ENCODE measurements at regions not wholly inside any gene's neighbourhood (a gene's known extent, or its start where the extent isn't known, plus 50 kb on each side); places are given as distances from the start of the nearest gene placed in this dataset.

GRCh38 chr1:93777255-93777654 is 95.6 kb upstream of the BCAR3 start:
- 82 to 93% (median 88%) methylated on average over 2 of the region's 2 CpGs for WGBS, 5 donors
- intact Hi-C loops (cut with DNase I; ENCODE audit: low total_unique reads) = no loop called here

DNA sequence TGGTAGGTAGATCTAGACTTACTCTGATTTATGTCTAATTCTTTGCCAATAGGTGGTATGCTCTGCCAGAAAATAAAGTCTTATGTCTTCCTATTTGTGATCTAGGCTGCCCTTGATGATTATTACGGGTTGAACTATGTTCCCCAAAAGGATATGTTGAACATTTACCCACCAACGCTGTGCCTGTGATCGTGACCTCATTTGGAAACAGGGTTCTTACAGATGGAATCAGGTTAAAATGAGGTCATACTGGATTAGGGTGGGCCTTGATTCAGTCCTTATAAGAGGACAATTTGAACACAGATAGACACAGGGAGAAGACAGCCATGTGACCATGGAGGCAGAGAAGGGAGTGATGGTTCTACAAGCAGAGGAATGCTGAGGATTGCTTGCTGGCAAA is 95.1 kb upstream of the BCAR3 start:
- no peak overlapping the region for H3K27ac ChIP-seq
- H3K27me3 ChIP-seq = no peaks in the 10 kb centered on the region
- no peaks in the 10 kb centered on the region for H3K4me1 ChIP-seq
- no peaks in the 10 kb centered on the region for H3K9me3 ChIP-seq
- DNase-seq = no peak
- WGBS, 5 donors = 80 to 90% (median 85%) methylated on average over 3 of the region's 3 CpGs
- TF ChIP-seq POLR2A (IDR thresholded peaks at IDR 0.05) = no peak
- no peak for TF ChIP-seq CTCF (IDR thresholded peaks at IDR 0.05)
- TF ChIP-seq EP300 (IDR thresholded peaks at IDR 0.05) = no peak
- TF ChIP-seq POLR2AphosphoS5 (IDR thresholded peaks at IDR 0.05) = no peak
- intact Hi-C loops (cut with DNase I; ENCODE audit: low total_unique reads) = no loop called here
- no peaks in the 10 kb centered on the region for H3K36me3 ChIP-seq
- H3K4me3 ChIP-seq = no peak overlapping the region

More at GRCh38 chr1:93777255-93777654, 95.6 kb upstream of the BCAR3 start:
- no peaks in the 10 kb centered on the region for H3K27me3 ChIP-seq
- H3K4me1 ChIP-seq = no peaks in the 10 kb centered on the region
- no peak overlapping the region for H3K27ac ChIP-seq
- no peaks in the 10 kb centered on the region for H3K9me3 ChIP-seq
- DNase-seq = no peak
- H3K4me3 ChIP-seq = no peak overlapping the region
- H3K36me3 ChIP-seq = no peaks in the 10 kb centered on the region
- TF ChIP-seq EP300 (IDR thresholded peaks at IDR 0.05) = no peak
- TF ChIP-seq CTCF (IDR thresholded peaks at IDR 0.05) = no peak
- TF ChIP-seq POLR2A (IDR thresholded peaks at IDR 0.05) = no peak
- no peak for TF ChIP-seq POLR2AphosphoS5 (IDR thresholded peaks at IDR 0.05)

DNA sequence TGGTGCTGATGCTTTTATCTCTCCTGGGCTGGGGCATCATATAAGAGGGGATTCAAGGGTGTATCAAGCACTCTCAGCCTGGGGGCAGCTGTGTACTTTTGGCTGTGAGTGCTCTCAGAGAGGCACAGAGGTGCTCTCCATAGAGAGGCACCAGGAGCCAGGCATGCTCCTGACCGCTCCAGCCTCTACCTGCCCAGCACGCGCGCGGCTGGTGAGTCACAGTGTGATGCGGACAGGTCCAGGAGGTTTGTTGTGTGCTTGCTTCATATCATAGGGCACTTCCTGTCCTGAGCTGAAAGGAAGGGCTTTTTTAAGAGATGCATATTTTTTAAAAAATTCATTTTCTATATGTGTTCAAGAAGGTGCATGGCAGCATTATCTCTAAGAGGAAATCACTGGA is 93.6 kb upstream of the BCAR3 start:
- Histone ChIP-seq H3K27me3 (no peaks in the 10 kb centered on the region), H3K4me3 (no peak overlapping the region), H3K4me1 (no peaks in the 10 kb centered on the region), H3K27ac (no peak overlapping the region), H3K36me3 (no peaks in the 10 kb centered on the region), H3K9me3 (no peaks in the 10 kb centered on the region)
- TF ChIP-seq EP300 (IDR thresholded peaks at IDR 0.05) (no peak), CTCF (IDR thresholded peaks at IDR 0.05) (no peak), POLR2AphosphoS5 (IDR thresholded peaks at IDR 0.05) (no peak), POLR2A (IDR thresholded peaks at IDR 0.05) (no peak)
- intact Hi-C loops (cut with DNase I; ENCODE audit: low total_unique reads) = no loop called here
- DNase-seq = no peak
- WGBS, 5 donors = 80 to 95% (median 84%) methylated on average over 6 of the region's 6 CpGs

DNA sequence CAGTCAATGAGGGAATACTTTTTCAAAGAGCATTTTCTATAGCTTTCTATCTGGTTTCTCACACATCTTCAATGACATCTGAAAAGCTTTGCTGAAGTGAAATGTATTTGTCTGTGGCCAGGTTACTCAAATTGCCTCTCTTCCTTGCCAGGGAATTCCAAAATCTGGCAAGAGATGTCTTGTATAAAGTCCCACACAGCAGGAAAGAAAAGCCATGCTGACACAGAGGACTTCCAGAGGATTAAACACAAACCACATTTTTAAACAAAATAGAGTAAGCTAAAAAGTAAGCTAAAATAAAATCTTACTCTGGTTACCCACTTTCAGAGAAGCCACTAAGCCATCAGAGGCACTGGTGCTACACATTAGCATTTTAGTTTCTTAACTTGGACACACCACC is 93.1 kb upstream of the BCAR3 start:
- H3K36me3 ChIP-seq = no peaks in the 10 kb centered on the region
- no peaks in the 10 kb centered on the region for H3K27me3 ChIP-seq
- peaks cover 0 to 2% (median 0%) of the 10 kb centered on the region in 4 donors for H3K4me1 ChIP-seq
- intact Hi-C loops (cut with DNase I; ENCODE audit: low total_unique reads) = no loop called here
- no peak for TF ChIP-seq EP300 (IDR thresholded peaks at IDR 0.05)
- no peak for TF ChIP-seq POLR2AphosphoS5 (IDR thresholded peaks at IDR 0.05)
- TF ChIP-seq POLR2A (IDR thresholded peaks at IDR 0.05) = no peak
- no peak for TF ChIP-seq CTCF (IDR thresholded peaks at IDR 0.05)
- no peaks in the 10 kb centered on the region for H3K9me3 ChIP-seq
- no peak for DNase-seq
- no peak overlapping the region for H3K27ac ChIP-seq
- H3K4me3 ChIP-seq = no peak overlapping the region
